GM23338 (cell line): ENCODE measurements at regions not wholly inside any gene's neighbourhood (a gene's known extent, or its start where the extent isn't known, plus 50 kb on each side); places are given as distances from the start of the nearest gene placed in this dataset.

Source experiments
- ATAC-seq: fragments of 200-7000 bp; cut with Tn5 transposase; 3 replicates; pipeline ENCODE4 v1.9.1; 2020
- DNase-seq: peaks from one replicate; pipeline ENCODE4 v3.0.0-alpha.2; 2015; ENCODE audit warnings: low spot score
- H2AFZ ChIP-seq: fragments of 200-600 bp; sonication (generic); 2 replicates; pipeline ENCODE4 v1.8.0; 2016; ENCODE audit warnings: antibody characterized with exemption, mild to moderate bottlenecking, moderate library complexity
- H3F3A ChIP-seq: fragments of 200-600 bp; sonication (generic); replicated peaks from 2 replicates; pipeline ENCODE4 v1.8.0; 2017; ENCODE audit warnings: antibody characterized with exemption, mixed run types, low read depth
- H3K27ac ChIP-seq: fragments of 200-600 bp; sonication (generic); 2 replicates; pipeline ENCODE4 v1.6.1; 2016; ENCODE audit warnings: low read depth
- H3K27me3 ChIP-seq: fragments of 200-600 bp; sonication (generic); 2 replicates; pipeline ENCODE4 v1.8.0; 2016; ENCODE audit warnings: mild to moderate bottlenecking, mixed run types, moderate library complexity; ENCODE audit not compliant: insufficient read depth
- H3K36me3 ChIP-seq: fragments of 200-600 bp; sonication (generic); 2 replicates; pipeline ENCODE4 v1.8.0; 2016; ENCODE audit warnings: mild to moderate bottlenecking; ENCODE audit not compliant: insufficient read depth
- H3K4me1 ChIP-seq: fragments of 200-600 bp; sonication (generic); 2 replicates; pipeline ENCODE4 v1.8.0; 2016; ENCODE audit warnings: mild to moderate bottlenecking, moderate library complexity; ENCODE audit not compliant: insufficient read depth
- H3K4me2 ChIP-seq: fragments of 200-600 bp; sonication (generic); 2 replicates; pipeline ENCODE4 v1.7.1; 2017; ENCODE audit warnings: mixed run types
- H3K4me3 ChIP-seq: fragments of 200-600 bp; sonication (generic); 2 replicates; pipeline ENCODE4 v1.6.1; 2016; ENCODE audit warnings: mixed run types
- H3K79me2 ChIP-seq: fragments of 200-600 bp; sonication (generic); replicated peaks from 2 replicates; pipeline ENCODE4 v1.8.0; 2017; ENCODE audit warnings: mild to moderate bottlenecking; ENCODE audit not compliant: insufficient read depth
- H3K9me2 ChIP-seq: fragments of 200-600 bp; sonication (generic); 2 replicates; pipeline ENCODE4 v1.8.0; 2017; ENCODE audit not compliant: insufficient read depth
- H4K20me1 ChIP-seq: fragments of 200-600 bp; sonication (generic); replicated peaks from 2 replicates; pipeline ENCODE4 v1.8.0; 2017; ENCODE audit warnings: mild to moderate bottlenecking; ENCODE audit not compliant: insufficient read depth
- H3K27ac Mint-ChIP-seq: 2 replicates; pipeline ENCODE4 v1.8.0; 2020; ENCODE audit warnings: inconsistent platforms, mild to moderate bottlenecking, moderate library complexity, mixed read lengths
- H3K27me3 Mint-ChIP-seq: 3 replicates; pipeline ENCODE4 v1.8.0; 2022; ENCODE audit warnings: low read depth, mild to moderate bottlenecking, moderate library complexity, mixed read lengths, inconsistent platforms; ENCODE audit not compliant: insufficient read depth, poor library complexity
- H3K36me3 Mint-ChIP-seq: 3 replicates; pipeline ENCODE4 v1.8.0; 2021; ENCODE audit warnings: low read depth, mild to moderate bottlenecking, inconsistent platforms, moderate library complexity, mixed read lengths
- H3K4me1 Mint-ChIP-seq: 3 replicates; pipeline ENCODE4 v1.8.0; 2020; ENCODE audit warnings: mild to moderate bottlenecking, inconsistent platforms, mixed read lengths
- H3K4me3 Mint-ChIP-seq: 3 replicates; pipeline ENCODE4 v1.8.0; 2021; ENCODE audit warnings: moderate library complexity, mild to moderate bottlenecking, inconsistent platforms, mixed read lengths
- H3K9me3 Mint-ChIP-seq: 3 replicates; pipeline ENCODE4 v1.8.0; 2020; ENCODE audit warnings: moderate library complexity, mild to moderate bottlenecking, inconsistent platforms, mixed read lengths
- CREB1 ChIP-seq: fragments of 250-450 bp; sonication (Bioruptor Pico); IDR thresholded peaks from 2 replicates; pipeline ENCODE4 v1.5.0; 2020; ENCODE audit warnings: low read depth, mild to moderate bottlenecking, moderate library complexity
- EZH2phosphoT487 ChIP-seq: fragments of 200-600 bp; sonication (generic); IDR thresholded peaks from one replicate; pipeline ENCODE4 v1.8.1; 2018; ENCODE audit warnings: antibody characterized with exemption; ENCODE audit not compliant: unreplicated experiment
- NANOG ChIP-seq: IDR thresholded peaks from 2 replicates; pipeline ENCODE4 v1.6.1; 2016; ENCODE audit warnings: antibody characterized with exemption, borderline replicate concordance
- POLR2AphosphoS5 ChIP-seq: IDR thresholded peaks from 2 replicates; pipeline ENCODE4 v1.6.1; 2016; ENCODE audit warnings: antibody characterized with exemption, low read depth
- STAT1 ChIP-seq: IDR thresholded peaks from one replicate; pipeline ENCODE4 v1.6.1; 2016; ENCODE audit warnings: antibody characterized with exemption; ENCODE audit not compliant: unreplicated experiment
- ZNF114 ChIP-seq: fragments of 250-450 bp; sonication (Bioruptor Pico); IDR thresholded peaks from 2 replicates; pipeline ENCODE4 v1.5.0; 2020; ENCODE audit warnings: mild to moderate bottlenecking, moderate library complexity
- ZNF331 ChIP-seq: fragments of 250-450 bp; sonication (Bioruptor Pico); IDR thresholded peaks from 2 replicates; pipeline ENCODE4 v1.5.0; 2020; ENCODE audit warnings: low read depth, mild to moderate bottlenecking, moderate library complexity
- TF ChIP-seq, protein P1 (sequence below): IDR thresholded peaks from 2 replicates; pipeline ENCODE4 v1.6.1; 2016; ENCODE audit warnings: antibody characterized with exemption
- TF ChIP-seq, protein P2 (sequence below): fragments of 250-450 bp; sonication (Bioruptor Pico); IDR thresholded peaks from 2 replicates; pipeline ENCODE4 v1.5.0; 2020; ENCODE audit warnings: mild to moderate bottlenecking, moderate library complexity

DNA sequence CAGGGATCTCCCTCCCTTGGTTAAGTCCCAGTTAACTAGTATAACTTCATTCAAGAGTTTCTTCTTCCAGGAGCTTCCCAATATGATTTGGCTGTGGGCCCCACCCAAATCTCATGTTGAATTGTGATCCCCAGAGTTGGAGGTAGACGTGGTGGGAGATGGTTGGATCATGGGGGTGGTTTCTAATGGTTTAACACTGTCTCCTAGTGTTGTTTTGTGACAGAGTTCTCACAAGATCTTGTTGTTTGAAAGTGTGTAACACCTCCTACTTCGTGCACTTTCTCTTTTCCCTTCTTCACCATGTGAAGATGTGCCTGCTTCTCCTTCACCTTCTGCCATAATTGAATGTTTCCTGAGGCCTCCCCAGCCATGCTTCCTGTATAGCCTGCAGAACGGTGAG, 251.8 kb upstream of the FGGY start:
- H2AFZ ChIP-seq: no peak overlapping the region
- Mint-ChIP-seq H3K27ac (no peak overlapping the region), H3K4me1 (peaks cover 5% of the 10 kb centered on the region), H3K4me3 (no peak overlapping the region), H3K27me3 (peaks cover 7% of the 10 kb centered on the region), H3K36me3 (peaks cover 7% of the 10 kb centered on the region; the same call in 2 of the 3 replicates), H3K9me3 (peaks cover 2% of the 10 kb centered on the region; the same call in 1 of the 3 replicates)
- no peaks in the 10 kb centered on the region; the same call in 1 of the 2 replicates for H3F3A ChIP-seq
- no peaks in the 10 kb centered on the region for H3K4me1 ChIP-seq
- TF ChIP-seq, protein P1, sequence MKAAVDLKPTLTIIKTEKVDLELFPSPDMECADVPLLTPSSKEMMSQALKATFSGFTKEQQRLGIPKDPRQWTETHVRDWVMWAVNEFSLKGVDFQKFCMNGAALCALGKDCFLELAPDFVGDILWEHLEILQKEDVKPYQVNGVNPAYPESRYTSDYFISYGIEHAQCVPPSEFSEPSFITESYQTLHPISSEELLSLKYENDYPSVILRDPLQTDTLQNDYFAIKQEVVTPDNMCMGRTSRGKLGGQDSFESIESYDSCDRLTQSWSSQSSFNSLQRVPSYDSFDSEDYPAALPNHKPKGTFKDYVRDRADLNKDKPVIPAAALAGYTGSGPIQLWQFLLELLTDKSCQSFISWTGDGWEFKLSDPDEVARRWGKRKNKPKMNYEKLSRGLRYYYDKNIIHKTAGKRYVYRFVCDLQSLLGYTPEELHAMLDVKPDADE: no peak
- no peak for TF ChIP-seq POLR2AphosphoS5
- no peak for ATAC-seq
- no peak overlapping the region for H3K4me3 ChIP-seq
- no peak overlapping the region for H3K27ac ChIP-seq
- H3K9me2 ChIP-seq: 0 out of 2 replicates have a peak, but pooled peaks cover 9% of the 10 kb centered on the region
- no peak overlapping the region for H3K4me2 ChIP-seq
- H4K20me1 ChIP-seq: no peaks in the 10 kb centered on the region
- H3K36me3 ChIP-seq: 0 out of 2 replicates have a peak, but pooled peaks cover 3% of the 10 kb centered on the region
- no peak for DNase-seq
- no peaks in the 10 kb centered on the region for H3K27me3 ChIP-seq
- no peaks in the 10 kb centered on the region for H3K79me2 ChIP-seq

DNA sequence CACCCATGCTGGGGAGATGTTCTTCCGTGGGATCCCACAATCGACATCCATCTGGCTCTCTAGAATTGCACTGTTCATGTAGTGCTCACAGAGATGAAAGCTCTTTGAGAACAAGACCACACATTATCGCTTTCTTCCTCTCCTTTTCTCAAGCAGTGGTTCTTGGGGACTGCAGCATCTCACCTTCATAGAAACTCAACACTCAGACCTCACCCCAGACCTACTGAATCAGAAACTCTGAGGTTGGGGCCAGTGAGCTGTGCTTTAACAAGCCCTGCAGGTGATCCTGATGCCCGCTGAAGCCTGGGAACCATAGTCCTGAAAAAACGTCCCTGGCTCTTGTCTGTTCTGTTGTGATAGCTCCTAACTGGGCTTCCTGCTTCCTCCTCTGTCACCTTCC, 251.3 kb upstream of the FGGY start:
- peaks cover 7% of the 10 kb centered on the region for H3K27me3 Mint-ChIP-seq
- Histone ChIP-seq H3F3A (no peaks in the 10 kb centered on the region; the same call in 1 of the 2 replicates), H3K79me2 (no peaks in the 10 kb centered on the region), H3K27me3 (no peaks in the 10 kb centered on the region), H3K4me1 (no peaks in the 10 kb centered on the region), H3K27ac (no peak overlapping the region), H3K9me2 (0 out of 2 replicates have a peak, but pooled peaks cover 9% of the 10 kb centered on the region), H4K20me1 (no peaks in the 10 kb centered on the region), H3K36me3 (0 out of 2 replicates have a peak, but pooled peaks cover 3% of the 10 kb centered on the region), H3K4me2 (no peak overlapping the region), H3K4me3 (no peak overlapping the region), H2AFZ (no peak overlapping the region)
- ATAC-seq: no peak
- peaks cover 5% of the 10 kb centered on the region for H3K4me1 Mint-ChIP-seq
- peaks cover 7% of the 10 kb centered on the region; the same call in 2 of the 3 replicates for H3K36me3 Mint-ChIP-seq
- H3K27ac Mint-ChIP-seq: no peak overlapping the region
- H3K9me3 Mint-ChIP-seq: peaks cover 2% of the 10 kb centered on the region; the same call in 1 of the 3 replicates
- no peak overlapping the region for H3K4me3 Mint-ChIP-seq
- TF ChIP-seq STAT1 (no peak), ZNF114 (CRISPR knock-in tag) (no peak), EZH2phosphoT487 (no peak), NANOG (no peak)
- DNase-seq: no peak

DNA sequence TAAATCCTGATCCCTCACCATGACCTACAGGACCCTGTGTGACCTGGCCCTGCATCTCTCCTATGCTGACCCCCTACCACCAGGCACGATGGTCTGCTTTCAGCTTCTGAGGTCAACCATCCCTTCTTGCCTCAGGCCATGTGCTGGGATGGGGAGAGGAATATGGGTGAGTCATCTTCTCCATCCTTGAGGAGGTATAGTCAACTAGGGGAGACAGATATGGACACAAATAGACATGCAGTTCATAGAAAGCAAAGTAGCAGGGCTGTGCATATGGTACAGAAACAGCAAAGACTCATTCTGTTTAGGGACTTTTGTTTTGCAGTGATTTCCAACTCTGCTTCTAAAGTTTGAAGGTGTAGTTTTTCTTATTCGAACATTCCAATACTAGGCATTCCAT, 250.8 kb upstream of the FGGY start:
- peaks cover 5% of the 10 kb centered on the region for H3K4me1 Mint-ChIP-seq
- H3K9me2 ChIP-seq: 0 out of 2 replicates have a peak, but pooled peaks cover 9% of the 10 kb centered on the region
- no peak overlapping the region for H3K4me3 Mint-ChIP-seq
- ATAC-seq (no peak), DNase-seq (no peak)
- no peaks in the 10 kb centered on the region for H3K79me2 ChIP-seq
- no peaks in the 10 kb centered on the region for H4K20me1 ChIP-seq
- H3K27ac ChIP-seq: no peak overlapping the region
- H3K4me1 ChIP-seq: no peaks in the 10 kb centered on the region
- H3K27me3 Mint-ChIP-seq: peaks cover 7% of the 10 kb centered on the region
- H3K9me3 Mint-ChIP-seq: peaks cover 2% of the 10 kb centered on the region; the same call in 1 of the 3 replicates
- H3K4me2 ChIP-seq: no peak overlapping the region
- H3K27ac Mint-ChIP-seq: no peak overlapping the region
- no peaks in the 10 kb centered on the region for H3K27me3 ChIP-seq
- no peak overlapping the region for H3K4me3 ChIP-seq
- no peak overlapping the region; the same call in 1 of the 2 replicates for H2AFZ ChIP-seq
- no peaks in the 10 kb centered on the region; the same call in 1 of the 2 replicates for H3F3A ChIP-seq
- H3K36me3 ChIP-seq: 0 out of 2 replicates have a peak, but pooled peaks cover 3% of the 10 kb centered on the region
- peaks cover 7% of the 10 kb centered on the region; the same call in 2 of the 3 replicates for H3K36me3 Mint-ChIP-seq
- TF ChIP-seq CREB1 (CRISPR knock-in tag): no peak
- no peak for TF ChIP-seq ZNF331 (CRISPR knock-in tag)
- TF ChIP-seq, protein P2, sequence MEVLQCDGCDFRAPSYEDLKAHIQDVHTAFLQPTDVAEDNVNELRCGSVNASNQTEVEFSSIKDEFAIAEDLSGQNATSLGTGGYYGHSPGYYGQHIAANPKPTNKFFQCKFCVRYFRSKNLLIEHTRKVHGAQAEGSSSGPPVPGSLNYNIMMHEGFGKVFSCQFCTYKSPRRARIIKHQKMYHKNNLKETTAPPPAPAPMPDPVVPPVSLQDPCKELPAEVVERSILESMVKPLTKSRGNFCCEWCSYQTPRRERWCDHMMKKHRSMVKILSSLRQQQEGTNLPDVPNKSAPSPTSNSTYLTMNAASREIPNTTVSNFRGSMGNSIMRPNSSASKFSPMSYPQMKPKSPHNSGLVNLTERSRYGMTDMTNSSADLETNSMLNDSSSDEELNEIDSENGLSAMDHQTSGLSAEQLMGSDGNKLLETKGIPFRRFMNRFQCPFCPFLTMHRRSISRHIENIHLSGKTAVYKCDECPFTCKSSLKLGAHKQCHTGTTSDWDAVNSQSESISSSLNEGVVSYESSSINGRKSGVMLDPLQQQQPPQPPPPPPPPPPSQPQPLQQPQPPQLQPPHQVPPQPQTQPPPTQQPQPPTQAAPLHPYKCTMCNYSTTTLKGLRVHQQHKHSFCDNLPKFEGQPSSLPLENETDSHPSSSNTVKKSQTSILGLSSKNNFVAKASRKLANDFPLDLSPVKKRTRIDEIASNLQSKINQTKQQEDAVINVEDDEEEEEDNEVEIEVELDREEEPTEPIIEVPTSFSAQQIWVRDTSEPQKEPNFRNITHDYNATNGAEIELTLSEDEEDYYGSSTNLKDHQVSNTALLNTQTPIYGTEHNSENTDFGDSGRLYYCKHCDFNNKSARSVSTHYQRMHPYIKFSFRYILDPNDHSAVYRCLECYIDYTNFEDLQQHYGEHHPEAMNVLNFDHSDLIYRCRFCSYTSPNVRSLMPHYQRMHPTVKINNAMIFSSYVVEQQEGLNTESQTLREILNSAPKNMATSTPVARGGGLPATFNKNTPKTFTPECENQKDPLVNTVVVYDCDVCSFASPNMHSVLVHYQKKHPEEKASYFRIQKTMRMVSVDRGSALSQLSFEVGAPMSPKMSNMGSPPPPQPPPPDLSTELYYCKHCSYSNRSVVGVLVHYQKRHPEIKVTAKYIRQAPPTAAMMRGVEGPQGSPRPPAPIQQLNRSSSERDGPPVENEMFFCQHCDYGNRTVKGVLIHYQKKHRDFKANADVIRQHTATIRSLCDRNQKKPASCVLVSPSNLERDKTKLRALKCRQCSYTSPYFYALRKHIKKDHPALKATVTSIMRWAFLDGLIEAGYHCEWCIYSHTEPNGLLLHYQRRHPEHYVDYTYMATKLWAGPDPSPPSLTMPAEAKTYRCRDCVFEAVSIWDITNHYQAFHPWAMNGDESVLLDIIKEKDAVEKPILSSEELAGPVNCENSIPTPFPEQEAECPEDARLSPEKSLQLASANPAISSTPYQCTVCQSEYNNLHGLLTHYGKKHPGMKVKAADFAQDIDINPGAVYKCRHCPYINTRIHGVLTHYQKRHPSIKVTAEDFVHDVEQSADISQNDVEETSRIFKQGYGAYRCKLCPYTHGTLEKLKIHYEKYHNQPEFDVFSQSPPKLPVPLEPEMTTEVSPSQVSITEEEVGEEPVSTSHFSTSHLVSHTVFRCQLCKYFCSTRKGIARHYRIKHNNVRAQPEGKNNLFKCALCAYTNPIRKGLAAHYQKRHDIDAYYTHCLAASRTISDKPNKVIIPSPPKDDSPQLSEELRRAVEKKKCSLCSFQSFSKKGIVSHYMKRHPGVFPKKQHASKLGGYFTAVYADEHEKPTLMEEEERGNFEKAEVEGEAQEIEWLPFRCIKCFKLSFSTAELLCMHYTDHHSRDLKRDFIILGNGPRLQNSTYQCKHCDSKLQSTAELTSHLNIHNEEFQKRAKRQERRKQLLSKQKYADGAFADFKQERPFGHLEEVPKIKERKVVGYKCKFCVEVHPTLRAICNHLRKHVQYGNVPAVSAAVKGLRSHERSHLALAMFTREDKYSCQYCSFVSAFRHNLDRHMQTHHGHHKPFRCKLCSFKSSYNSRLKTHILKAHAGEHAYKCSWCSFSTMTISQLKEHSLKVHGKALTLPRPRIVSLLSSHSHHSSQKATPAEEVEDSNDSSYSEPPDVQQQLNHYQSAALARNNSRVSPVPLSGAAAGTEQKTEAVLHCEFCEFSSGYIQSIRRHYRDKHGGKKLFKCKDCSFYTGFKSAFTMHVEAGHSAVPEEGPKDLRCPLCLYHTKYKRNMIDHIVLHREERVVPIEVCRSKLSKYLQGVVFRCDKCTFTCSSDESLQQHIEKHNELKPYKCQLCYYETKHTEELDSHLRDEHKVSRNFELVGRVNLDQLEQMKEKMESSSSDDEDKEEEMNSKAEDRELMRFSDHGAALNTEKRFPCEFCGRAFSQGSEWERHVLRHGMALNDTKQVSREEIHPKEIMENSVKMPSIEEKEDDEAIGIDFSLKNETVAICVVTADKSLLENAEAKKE: no peak
- TF ChIP-seq, protein P1: no peak
- TF ChIP-seq ZNF114 (CRISPR knock-in tag): no peak
